ENCODE measurements at regions not wholly inside any gene's neighbourhood (a gene's known extent, or its start where the extent isn't known, plus 50 kb on each side); places are given as distances from the start of the nearest gene placed in this dataset.
"Not testable (repeated sequence)": the region's sequence is repeated elsewhere in the genome, so short reads cannot be mapped to it uniquely, and the experiment has no call there.

- DNase-seq: no peak
Observed at GRCh38 chr3:110984456-110985250, 87.0 kb upstream of the NECTIN3 start.

GRCh38 chr3:110989446-110989845, 82.2 kb upstream of the NECTIN3 start:
- no peak for DNase-seq

DNA sequence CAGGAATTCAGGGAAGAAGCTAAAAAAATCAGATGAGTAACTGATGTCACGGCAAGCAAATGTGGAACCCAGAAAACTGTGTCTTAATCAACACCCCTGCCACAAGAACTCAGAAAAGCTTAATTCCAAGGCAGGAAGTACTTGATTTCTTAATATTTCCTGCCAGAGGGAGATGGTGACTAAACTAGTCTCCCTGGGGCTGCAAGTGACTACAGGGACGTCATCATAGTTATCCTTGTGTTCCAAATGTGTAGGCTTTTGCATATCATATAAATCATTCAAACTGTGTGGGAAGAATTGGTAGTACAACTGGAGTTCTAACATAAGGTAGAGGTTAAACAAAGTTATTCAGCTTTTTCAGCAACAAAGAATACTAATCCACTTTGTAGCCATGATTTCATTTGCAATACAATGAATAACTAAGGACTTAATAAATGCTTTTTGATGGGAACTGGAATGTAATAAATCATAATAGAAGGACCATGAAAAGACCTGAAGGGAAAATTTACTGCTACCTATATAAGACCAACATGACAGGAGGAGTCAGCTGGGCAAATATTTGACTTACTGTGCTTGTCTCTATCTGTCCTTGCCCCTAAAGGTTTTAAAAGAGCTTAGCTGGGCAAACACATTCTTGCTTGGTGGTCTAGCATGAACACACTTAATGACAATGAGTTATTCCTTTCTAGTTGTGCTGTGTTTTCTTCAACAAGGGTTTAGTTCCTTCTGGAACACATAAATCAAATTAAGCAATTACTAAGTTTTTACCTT, 76.0 kb upstream of the NECTIN3 start:
- DNase-seq: no peak

DNA sequence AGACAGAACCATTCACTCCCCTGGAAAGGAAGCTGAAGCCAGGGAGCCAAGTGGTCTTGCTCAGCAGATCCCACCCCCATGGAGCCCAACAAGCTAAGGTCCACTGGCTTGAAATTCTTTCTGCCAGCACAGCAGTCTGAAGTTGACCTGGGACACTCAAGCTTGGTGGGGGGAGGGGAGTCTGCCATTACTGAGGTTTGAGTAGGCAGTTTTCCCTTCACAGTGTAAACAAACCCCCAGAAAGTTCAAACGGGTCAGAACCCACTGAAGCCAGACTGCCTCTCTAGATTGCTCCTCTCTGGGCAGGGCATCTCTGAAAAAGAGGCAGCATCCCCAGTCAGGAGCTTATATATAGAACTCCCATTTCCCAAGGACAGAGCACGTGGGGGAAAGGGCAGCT, 72.8 kb upstream of the NECTIN3 start:
- not testable (repeated sequence) for DNase-seq

GRCh38 chr3:111006485-111006884, 65.1 kb upstream of the NECTIN3 start:
- DNase-seq: not testable (repeated sequence)

- no peak for DNase-seq
Observed at GRCh38 chr3:111012388-111013248, 59.0 kb upstream of the NECTIN3 start.
